ENCODE measurements at regions not wholly inside any gene's neighbourhood (a gene's known extent, or its start where the extent isn't known, plus 50 kb on each side); places are given as distances from the start of the nearest gene placed in this dataset.

DNA sequence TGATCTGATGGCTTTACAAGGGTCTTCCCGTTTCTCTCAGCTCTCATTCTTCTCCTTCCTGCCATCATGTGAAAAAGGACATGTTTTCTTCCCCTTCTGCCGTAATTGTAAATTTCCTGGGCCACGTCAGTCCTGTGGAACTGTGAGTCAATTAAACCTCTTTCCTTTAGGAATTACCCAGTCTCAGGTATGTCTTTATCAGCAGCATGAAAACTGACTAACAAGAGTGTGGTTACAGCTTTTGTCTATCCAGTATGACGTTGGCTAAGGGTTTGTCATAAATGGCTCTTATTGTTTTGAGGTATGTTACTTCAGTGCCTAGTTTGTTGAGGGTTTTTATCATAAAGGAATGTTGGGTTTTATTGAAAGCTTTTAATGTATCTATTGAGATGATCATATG, 501.6 kb downstream of the CAAP1 start:
- TF ChIP-seq CREB1 (IDR thresholded peaks at IDR 0.05): no peak
- TF ChIP-seq SUZ12 (IDR thresholded peaks at IDR 0.05; ENCODE audit: low read length): no peak
- TF ChIP-seq, protein P1, sequence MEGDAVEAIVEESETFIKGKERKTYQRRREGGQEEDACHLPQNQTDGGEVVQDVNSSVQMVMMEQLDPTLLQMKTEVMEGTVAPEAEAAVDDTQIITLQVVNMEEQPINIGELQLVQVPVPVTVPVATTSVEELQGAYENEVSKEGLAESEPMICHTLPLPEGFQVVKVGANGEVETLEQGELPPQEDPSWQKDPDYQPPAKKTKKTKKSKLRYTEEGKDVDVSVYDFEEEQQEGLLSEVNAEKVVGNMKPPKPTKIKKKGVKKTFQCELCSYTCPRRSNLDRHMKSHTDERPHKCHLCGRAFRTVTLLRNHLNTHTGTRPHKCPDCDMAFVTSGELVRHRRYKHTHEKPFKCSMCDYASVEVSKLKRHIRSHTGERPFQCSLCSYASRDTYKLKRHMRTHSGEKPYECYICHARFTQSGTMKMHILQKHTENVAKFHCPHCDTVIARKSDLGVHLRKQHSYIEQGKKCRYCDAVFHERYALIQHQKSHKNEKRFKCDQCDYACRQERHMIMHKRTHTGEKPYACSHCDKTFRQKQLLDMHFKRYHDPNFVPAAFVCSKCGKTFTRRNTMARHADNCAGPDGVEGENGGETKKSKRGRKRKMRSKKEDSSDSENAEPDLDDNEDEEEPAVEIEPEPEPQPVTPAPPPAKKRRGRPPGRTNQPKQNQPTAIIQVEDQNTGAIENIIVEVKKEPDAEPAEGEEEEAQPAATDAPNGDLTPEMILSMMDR (IDR thresholded peaks at IDR 0.05; ENCODE audit: control extremely low read depth in 1 of 3, insufficient read depth in 1 of 3, low read depth in 1 of 3, low read length in 3 of 3): no peak
- no peak for TF ChIP-seq EP300 (IDR thresholded peaks at IDR 0.05; ENCODE audit: borderline replicate concordance in 1 of 2, low read depth in 2 of 2, low read length in 2 of 2)
